Urothelium cell line (cell line): ENCODE measurements at regions not wholly inside any gene's neighbourhood (a gene's known extent, or its start where the extent isn't known, plus 50 kb on each side); places are given as distances from the start of the nearest gene placed in this dataset.

Experiments
- DNase-seq: peaks from one replicate; pipeline ENCODE4 v3.0.0; 2011; ENCODE audit warnings: low spot score, mixed read lengths
- FAIRE-seq: peaks from 2 replicates; lab custom pipeline; 2011; peaks lifted over from hg19 to GRCh38; lab: Jason Lieb, UNC

- FAIRE-seq (no peak), DNase-seq (no peak)
Measured at GRCh38 chr6:99219788-99220187, 129.7 kb downstream of the FAXC start.

DNA sequence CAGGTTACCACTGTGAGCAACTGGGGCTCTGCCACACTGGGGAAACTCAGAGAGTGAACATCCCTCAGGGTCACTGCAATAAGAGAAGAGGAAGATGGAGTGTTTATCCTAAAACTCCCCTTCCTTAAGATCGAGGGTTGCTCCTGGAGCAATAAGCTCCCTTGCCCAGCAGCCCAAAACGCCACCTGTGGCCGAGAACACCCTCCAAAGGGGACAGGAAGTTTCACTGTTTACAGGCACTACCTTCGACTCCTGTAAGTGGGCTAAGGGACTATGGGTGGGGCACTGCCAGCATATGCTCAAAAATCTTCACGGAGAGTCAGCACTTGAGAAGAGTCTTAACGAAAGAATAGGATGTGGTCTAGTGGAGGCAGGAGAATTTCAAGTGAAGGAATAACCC, 132.5 kb downstream of the FAXC start:
- no peak for DNase-seq
- FAIRE-seq: no peak

GRCh38 chr6:99195986-99196655, 153.4 kb downstream of the FAXC start:
- FAIRE-seq: no peak
- no peak for DNase-seq

- FAIRE-seq (no peak), DNase-seq (no peak)
Measured at GRCh38 chr6:99192561-99192960, 156.9 kb downstream of the FAXC start.

DNA sequence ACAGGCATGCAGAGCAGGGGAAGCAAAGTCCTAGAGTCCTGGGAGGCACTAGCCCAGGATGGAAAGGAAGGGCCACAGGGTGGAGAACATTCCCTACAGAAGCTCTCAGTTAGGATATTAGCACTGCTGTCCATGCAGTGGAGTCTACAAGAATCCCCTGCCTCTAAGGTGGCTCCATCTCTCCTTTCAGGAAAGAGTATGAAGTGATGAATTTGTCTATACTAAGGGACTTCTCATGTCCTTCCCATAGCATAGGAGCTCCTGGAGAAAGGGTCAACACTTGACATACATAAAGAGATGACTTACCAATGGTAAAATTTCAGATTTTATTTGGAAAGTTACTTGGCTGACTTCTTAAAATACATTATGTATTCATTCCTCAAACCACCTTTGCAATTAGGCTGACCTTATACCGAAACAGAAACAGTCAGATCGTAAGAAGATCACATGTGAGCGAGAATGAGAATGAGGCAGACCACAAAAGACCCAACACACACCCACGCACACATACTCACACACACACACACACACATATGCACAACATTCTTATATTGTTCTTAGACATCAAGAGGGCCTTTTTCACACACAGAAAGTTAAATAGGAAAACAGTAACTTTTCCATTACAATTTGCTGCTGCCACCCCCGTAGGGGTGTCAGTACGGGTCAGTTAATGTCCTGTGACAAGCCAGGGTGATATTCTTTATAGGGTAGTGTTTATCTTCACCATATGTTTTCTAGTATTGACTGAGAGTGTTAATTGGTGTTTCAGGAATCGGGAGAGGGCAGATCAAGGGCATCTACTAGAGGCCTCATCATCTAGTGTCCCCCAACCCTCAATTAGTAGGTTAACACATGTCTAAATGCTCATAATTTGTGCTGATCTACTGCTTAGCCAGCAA, 159.4 kb downstream of the FAXC start:
- no peak for DNase-seq
- no peak for FAIRE-seq

GRCh38 chr6:99187429-99187828, 162.0 kb downstream of the FAXC start:
- DNase-seq: peak; percentile 6

GRCh38 chr6:99186417-99186816, 163.1 kb downstream of the FAXC start:
- no peak for FAIRE-seq

More at GRCh38 chr6:99187429-99187828, 162.0 kb downstream of the FAXC start:
- no peak for FAIRE-seq

GRCh38 chr6:99185525-99185924, 163.9 kb downstream of the FAXC start:
- FAIRE-seq: no peak
- DNase-seq: no peak

More at GRCh38 chr6:99186417-99186816, 163.1 kb downstream of the FAXC start:
- DNase-seq: no peak

GRCh38 chr6:99184696-99185095, 164.8 kb downstream of the FAXC start:
- FAIRE-seq: no peak

GRCh38 chr6:99183066-99183465, 166.4 kb downstream of the FAXC start:
- FAIRE-seq (no peak), DNase-seq (no peak)

More at GRCh38 chr6:99184696-99185095, 164.8 kb downstream of the FAXC start:
- DNase-seq: no peak

GRCh38 chr6:99181174-99181573, 168.3 kb downstream of the FAXC start:
- FAIRE-seq (no peak), DNase-seq (no peak)

DNA sequence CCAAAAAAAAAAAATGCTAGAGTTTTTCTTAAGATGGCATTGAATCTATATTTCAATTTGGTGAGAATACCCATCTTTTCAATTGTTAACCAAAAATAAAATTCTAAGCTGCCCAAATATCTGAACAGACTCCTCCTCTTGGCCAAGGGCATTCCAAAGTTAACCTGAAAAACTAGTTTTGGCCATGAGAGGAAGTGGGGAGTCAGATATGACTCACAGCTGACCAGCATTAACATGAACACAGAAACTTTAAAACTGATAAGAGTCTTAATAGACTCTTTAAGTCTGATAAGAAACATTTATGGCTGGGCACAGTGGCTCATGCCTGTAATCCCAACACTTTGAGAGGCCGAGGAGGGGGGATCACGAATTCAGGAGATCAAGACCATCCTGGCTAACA, 171.3 kb downstream of the FAXC start:
- DNase-seq: no peak
- FAIRE-seq: no peak

DNA sequence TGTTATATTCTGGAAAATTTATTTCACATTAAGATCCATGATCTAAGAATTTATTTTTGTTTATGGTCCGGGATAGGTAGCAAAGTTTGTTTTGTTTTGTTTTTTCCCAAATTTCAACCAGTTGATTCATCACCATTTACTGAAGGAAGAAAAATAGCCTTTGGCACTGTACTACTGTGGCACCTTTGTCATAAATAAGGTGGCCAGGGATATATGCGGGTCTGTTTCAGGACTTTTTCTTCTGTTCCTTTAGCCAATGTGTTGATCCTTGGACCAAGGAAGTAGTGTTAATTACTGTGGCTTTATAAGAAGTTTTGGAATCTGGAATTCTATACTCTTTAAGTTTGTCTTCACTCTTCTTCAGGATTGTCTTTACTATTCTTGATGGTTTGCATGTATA, 171.7 kb downstream of the FAXC start:
- no peak for FAIRE-seq
- no peak for DNase-seq

- no peak for FAIRE-seq
- DNase-seq: no peak
Measured at GRCh38 chr6:99165838-99166237, 183.6 kb downstream of the FAXC start.

- FAIRE-seq (no peak), DNase-seq (no peak)
Measured at GRCh38 chr6:99152347-99152643, 197.2 kb downstream of the FAXC start.

DNA sequence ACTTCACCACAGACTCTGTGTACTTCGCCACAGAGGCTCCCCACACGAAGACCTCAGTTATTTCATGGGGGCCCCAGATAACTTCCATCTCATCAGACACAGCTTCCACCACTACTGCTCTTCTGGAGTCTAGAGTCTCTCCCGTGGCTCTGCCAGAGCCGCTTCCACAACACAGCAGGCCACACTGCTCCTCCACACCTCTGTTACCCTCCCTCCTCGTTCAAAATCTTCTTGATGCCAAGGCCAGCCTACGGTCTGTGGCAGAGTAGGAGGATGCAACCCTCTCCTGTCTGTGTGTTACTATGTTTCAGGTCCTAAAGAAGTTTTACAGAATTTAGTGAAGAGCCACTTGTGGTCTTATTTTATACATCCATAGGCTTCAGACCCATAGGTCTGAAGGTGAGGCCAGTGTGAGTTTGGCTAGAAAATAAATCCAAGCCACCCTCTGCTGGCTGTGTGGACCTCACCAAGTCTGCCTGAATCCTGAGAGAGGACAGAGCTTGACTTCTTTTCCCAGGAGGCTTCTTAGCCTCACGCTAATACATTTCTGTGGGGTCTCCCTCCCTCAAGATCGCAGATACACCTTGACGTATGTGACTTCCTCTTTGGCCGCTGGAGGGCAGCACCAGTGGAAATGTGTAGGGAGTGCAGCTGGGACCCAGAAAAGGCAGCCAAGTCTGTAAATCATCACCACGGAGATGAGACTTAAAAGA, 197.7 kb downstream of the FAXC start:
- FAIRE-seq: no peak

GRCh38 chr6:99148761-99149160, 200.7 kb downstream of the FAXC start:
- FAIRE-seq (no peak), DNase-seq (no peak)

More for the DNA sequence above, 197.7 kb downstream of the FAXC start:
- DNase-seq: peak; percentile 18

GRCh38 chr6:99148111-99148510, 200.4 kb upstream of the FBXL4 start:
- DNase-seq: no peak
- no peak for FAIRE-seq

GRCh38 chr6:99147206-99147605, 199.5 kb upstream of the FBXL4 start:
- DNase-seq (no peak), FAIRE-seq (no peak)

- DNase-seq (no peak), FAIRE-seq (no peak)
Measured at GRCh38 chr6:99146711-99147110, 199.0 kb upstream of the FBXL4 start.

GRCh38 chr6:99145738-99146137, 198.0 kb upstream of the FBXL4 start:
- FAIRE-seq (no peak), DNase-seq (no peak)
